Nephron progenitor cell (in vitro differentiated cells): ENCODE measurements at regions not wholly inside any gene's neighbourhood (a gene's known extent, or its start where the extent isn't known, plus 50 kb on each side); places are given as distances from the start of the nearest gene placed in this dataset.

Experiments used
- DNase-seq: peaks from one replicate; pipeline ENCODE4 v3.0.0; 2021
- H3K27ac Mint-ChIP-seq: 2 replicates; pipeline ENCODE4 v1.8.0; 2021; ENCODE audit warnings: mild to moderate bottlenecking, moderate library complexity, mixed read lengths
- H3K27me3 Mint-ChIP-seq: 2 replicates; pipeline ENCODE4 v1.8.0; 2021; ENCODE audit warnings: mild to moderate bottlenecking, low read depth, mixed read lengths; ENCODE audit not compliant: poor library complexity
- H3K36me3 Mint-ChIP-seq: 2 replicates; pipeline ENCODE4 v1.8.0; 2021; ENCODE audit warnings: low read depth, mixed read lengths
- H3K4me1 Mint-ChIP-seq: 2 replicates; pipeline ENCODE4 v1.8.0; 2021; ENCODE audit warnings: mixed read lengths
- H3K4me3 Mint-ChIP-seq: 2 replicates; pipeline ENCODE4 v1.8.0; 2021; ENCODE audit warnings: mild to moderate bottlenecking, moderate library complexity, mixed read lengths
- H3K9me3 Mint-ChIP-seq: 2 replicates; pipeline ENCODE4 v1.8.0; 2021; ENCODE audit warnings: mild to moderate bottlenecking, moderate library complexity, mixed read lengths
- TF ChIP-seq, protein P1 (sequence below): fragments of 200-600 bp; sonication (generic); IDR thresholded peaks from 2 replicates; pipeline ENCODE4 v1.5.0; 2021; ENCODE audit warnings: antibody characterized with exemption

DNA sequence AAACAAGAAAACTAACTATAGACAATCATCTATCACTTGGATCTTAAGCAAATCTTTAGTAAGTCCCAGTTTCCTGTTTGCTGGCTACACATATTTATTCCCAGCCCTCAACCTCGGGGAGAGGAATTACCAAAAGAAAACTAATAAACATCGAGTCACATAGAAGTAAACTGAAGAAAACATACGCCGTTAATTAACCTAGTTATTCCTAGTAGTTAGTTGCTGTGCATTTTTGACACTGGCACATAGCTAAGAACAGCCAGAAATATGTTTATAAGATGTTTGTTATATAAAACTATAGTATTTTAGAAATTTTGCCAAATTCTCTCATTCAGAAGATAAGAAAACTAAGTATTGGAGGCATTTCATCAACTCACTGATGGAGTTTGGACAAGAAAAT, 407.2 kb upstream of the ARHGEF26 start:
- TF ChIP-seq, protein P1, sequence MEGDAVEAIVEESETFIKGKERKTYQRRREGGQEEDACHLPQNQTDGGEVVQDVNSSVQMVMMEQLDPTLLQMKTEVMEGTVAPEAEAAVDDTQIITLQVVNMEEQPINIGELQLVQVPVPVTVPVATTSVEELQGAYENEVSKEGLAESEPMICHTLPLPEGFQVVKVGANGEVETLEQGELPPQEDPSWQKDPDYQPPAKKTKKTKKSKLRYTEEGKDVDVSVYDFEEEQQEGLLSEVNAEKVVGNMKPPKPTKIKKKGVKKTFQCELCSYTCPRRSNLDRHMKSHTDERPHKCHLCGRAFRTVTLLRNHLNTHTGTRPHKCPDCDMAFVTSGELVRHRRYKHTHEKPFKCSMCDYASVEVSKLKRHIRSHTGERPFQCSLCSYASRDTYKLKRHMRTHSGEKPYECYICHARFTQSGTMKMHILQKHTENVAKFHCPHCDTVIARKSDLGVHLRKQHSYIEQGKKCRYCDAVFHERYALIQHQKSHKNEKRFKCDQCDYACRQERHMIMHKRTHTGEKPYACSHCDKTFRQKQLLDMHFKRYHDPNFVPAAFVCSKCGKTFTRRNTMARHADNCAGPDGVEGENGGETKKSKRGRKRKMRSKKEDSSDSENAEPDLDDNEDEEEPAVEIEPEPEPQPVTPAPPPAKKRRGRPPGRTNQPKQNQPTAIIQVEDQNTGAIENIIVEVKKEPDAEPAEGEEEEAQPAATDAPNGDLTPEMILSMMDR, result no peak
- H3K27ac Mint-ChIP-seq, result no peak overlapping the region
- H3K36me3 Mint-ChIP-seq, result peaks cover 4% of the 10 kb centered on the region
- H3K4me3 Mint-ChIP-seq, result no peak overlapping the region
- H3K4me1 Mint-ChIP-seq, result no peaks in the 10 kb centered on the region
- H3K9me3 Mint-ChIP-seq, result peaks cover 8% of the 10 kb centered on the region
- DNase-seq, result no peak
- H3K27me3 Mint-ChIP-seq, result no peaks in the 10 kb centered on the region

DNA sequence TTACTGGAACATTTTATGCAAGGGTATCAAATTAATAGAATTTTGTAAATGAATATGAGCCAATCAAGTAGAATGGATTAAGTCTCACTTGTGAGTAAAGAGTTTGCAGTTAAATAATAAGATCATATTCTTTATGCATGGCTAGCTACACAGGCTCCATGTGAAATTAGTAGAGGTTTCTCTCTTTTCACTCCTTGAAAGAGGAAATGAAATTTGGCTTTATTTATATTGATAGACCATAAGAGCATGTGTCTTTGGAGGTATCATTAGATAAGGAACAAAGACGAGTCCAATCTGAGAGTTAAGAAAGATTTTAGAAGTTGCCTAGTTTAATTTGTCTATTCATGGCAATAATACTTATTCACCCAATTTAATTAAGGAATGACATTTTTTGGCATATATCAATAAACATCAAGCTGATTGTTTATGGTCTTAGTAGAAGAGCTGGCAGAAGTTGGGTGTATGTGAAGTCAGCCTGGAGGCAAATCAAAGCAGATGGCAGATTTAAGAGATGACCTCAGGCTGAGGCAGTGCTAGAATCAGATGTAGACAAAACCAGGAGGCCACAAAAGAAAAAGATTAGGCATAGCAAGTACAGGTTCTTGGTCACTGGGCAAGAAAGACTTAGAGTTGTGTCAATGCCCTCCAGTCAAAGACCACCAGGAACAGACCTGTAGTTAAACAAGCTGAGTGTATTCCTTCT, 406.5 kb upstream of the ARHGEF26 start:
- TF ChIP-seq, protein P1, result no peak
- no peaks in the 10 kb centered on the region for H3K27me3 Mint-ChIP-seq
- no peak overlapping the region for H3K27ac Mint-ChIP-seq
- H3K36me3 Mint-ChIP-seq, result peaks cover 4% of the 10 kb centered on the region
- H3K4me3 Mint-ChIP-seq, result no peak overlapping the region
- DNase-seq, result no peak
- no peaks in the 10 kb centered on the region for H3K4me1 Mint-ChIP-seq
- H3K9me3 Mint-ChIP-seq, result peaks cover 8% of the 10 kb centered on the region

DNA sequence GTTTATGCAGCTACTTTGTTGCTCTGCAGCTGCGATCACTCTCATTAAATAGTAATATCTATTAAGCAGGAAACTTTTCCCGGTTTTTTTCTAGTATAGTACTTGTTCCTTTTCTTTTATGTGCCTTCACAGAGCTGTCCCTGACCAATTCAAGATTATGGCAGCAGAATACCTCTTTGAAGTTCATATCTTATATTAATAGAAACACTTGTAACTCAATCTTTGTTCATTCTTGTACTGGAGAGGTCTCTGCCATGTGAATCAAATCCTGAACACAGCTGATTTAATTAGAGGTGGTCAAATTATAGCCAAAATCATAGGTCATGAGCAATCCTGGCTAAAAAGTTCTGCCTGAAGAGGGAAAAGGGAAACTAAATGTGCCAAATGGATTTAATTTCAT, 399.0 kb upstream of the ARHGEF26 start:
- Mint-ChIP-seq H3K27me3 (peaks cover 4% of the 10 kb centered on the region), H3K36me3 (no peaks in the 10 kb centered on the region), H3K4me1 (no peaks in the 10 kb centered on the region), H3K27ac (peak overlapping the region; percentile 20), H3K9me3 (no peaks in the 10 kb centered on the region), H3K4me3 (no peak overlapping the region)
- TF ChIP-seq, protein P1, result no peak
- DNase-seq, result no peak

DNA sequence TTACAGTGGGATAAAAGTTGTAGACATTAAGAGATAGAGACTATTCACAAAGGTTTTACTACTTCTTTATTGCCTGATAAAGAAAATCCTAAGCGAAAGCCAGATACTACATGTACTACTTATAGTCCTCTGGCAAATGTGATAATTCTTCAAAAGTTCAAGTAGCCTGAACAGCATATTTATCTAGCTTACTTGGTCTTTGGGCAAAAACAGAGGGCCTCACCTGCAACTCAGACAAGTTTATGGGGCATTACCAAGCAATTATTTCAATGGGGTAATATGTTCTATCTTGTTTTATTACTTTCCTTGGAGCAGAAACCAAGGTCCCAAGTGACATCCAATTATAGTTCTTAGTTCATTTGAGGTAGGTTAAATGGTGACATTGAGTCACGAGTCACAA, 390.1 kb upstream of the ARHGEF26 start:
- no peaks in the 10 kb centered on the region for H3K4me1 Mint-ChIP-seq
- H3K9me3 Mint-ChIP-seq, result peaks cover 12% of the 10 kb centered on the region
- H3K27ac Mint-ChIP-seq, result no peak overlapping the region
- no peak overlapping the region for H3K4me3 Mint-ChIP-seq
- H3K36me3 Mint-ChIP-seq, result no peaks in the 10 kb centered on the region
- TF ChIP-seq, protein P1, result no peak
- H3K27me3 Mint-ChIP-seq, result no peaks in the 10 kb centered on the region
- DNase-seq, result no peak

DNA sequence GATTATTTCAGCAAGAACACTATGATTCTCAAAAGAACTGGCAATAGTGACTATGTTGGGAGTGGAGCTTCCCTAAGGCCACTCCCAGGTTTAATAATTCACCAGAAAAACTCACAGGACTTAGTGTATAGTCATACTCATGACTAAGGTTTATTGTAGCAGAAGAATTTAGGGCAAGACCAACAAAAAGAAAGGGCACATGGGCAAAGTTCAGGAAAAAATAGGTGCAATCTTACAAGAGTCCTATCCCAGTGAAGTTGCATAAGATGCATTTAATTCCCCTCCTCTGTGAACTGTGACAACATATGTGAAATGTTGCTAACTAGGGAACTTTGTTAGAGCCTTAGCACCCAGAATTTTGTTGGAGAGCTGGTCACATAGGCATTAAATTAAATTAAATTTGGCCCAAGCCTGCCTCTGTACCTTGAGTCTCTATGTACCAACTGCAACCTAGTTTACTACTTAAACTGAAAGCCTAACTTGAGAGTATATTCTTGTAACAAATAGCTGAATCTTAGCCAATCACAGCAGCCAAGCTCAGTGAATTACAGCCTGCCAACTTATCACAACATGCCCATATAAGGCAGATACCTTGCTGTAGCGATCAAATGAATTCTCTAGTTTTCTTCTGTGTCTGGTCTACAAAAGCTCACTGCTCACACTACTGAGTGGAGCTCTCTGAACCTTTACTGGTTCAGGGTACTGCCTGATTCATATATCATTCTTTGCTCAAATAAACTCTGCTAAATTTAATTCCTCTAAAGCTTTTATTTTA, 386.2 kb upstream of the ARHGEF26 start:
- DNase-seq, result no peak

More for the DNA sequence above, 386.2 kb upstream of the ARHGEF26 start:
- Mint-ChIP-seq H3K9me3 (peaks cover 17% of the 10 kb centered on the region), H3K27me3 (no peaks in the 10 kb centered on the region), H3K27ac (no peak overlapping the region), H3K4me3 (no peak overlapping the region), H3K36me3 (no peaks in the 10 kb centered on the region), H3K4me1 (no peaks in the 10 kb centered on the region)
- TF ChIP-seq, protein P1, result no peak
